IPS-NIHi11 (cell line): ENCODE measurements at regions not wholly inside any gene's neighbourhood (a gene's known extent, or its start where the extent isn't known, plus 50 kb on each side); places are given as distances from the start of the nearest gene placed in this dataset.
A peak's percentile ranks its signal among the peaks of the same experiment; 100 is the strongest.

Experiments used
- DNase-seq: peaks from one replicate; pipeline ENCODE4 v3.0.0; 2012; ENCODE audit warnings: mixed read lengths, low spot score

- DNase-seq: peak; percentile 69
Observed at GRCh38 chr12:19572920-19573558, 133.7 kb downstream of the AEBP2 start.

DNA sequence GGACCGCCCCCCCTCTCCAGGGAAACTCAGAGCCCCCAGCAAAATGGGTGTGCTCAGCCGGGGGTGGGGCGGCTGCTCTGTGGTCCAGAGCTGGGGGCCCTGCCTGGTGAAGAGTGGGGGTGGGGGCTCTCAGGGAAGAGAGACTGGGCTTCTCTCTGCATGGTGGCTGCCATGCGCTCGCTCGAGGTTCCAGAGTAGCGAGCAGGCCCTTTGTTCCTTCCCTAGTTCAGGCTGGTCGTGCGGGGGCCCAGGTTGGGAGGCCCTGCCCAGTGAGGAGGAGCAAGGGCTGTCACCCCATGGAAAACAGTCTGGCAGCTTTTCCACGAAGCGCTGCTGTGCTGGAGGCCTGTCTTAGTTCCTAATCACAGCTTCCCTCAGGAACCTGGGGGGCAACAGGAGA is 134.6 kb downstream of the AEBP2 start:
- DNase-seq: no peak

DNA sequence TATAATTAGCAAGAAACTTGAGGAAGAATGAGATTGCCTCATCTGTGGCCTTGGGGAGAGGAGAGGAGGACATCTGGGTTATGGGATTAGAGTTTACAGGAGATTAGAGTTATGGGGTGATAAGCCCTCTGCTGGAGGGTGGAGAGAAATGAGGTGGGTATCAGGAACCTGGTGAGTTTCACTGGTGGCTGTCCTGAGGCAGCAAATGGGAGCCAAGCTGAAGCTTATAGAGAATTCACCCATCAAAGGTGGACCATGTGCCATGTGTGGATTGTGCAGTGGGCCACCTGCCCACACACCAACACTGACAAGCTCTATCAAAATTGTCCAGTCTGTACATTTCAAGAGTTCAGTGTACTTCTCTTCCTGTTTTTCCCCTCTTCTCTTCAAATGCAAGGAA is 135.3 kb downstream of the AEBP2 start:
- DNase-seq: no peak

DNA sequence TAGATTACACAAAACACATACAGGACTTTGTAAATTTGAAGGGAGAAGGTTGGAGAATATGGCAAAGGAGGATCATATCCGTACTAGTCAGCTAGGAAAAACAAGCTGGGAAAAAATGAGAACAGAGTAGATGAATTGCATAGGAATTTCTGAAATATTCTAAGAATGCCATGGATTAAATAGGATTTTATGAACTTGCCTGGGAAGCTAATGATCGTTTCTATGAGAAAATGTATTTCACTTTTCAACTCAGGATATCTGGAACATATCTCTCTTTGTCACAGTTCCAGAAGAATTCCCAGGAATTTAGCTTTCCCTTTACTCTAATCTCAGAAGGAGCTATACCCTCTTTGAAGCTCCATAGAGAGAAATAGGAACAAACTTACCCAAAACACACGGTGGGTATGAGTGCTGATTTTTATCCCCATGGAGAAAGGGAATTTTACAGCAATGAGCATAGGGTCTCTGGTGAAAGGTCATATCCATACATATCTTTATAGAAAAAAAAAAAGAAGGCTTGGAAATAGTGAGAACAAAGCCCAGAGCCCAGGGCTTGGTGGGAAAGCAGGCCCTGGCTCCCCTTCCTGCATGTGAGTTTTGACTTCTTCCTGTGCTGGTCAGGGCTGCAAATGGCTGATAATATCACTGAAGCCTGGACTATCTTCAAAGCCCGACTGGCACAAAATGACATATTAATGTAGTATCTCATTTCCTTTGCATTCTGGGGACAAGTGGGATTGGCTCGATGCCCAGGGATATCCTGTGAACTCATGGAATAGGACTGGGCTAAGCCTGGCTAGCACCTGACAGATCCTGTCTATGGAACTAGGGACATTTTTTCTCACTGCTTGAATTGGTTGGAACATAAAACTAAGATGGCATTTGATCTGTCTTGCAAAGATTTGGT is 136.3 kb downstream of the AEBP2 start:
- DNase-seq: no peak

GRCh38 chr12:19576506-19577280 is 137.4 kb downstream of the AEBP2 start:
- no peak for DNase-seq

GRCh38 chr12:19577281-19577530 is 137.9 kb downstream of the AEBP2 start:
- no peak for DNase-seq

GRCh38 chr12:19584732-19585131 is 145.4 kb downstream of the AEBP2 start:
- DNase-seq: no peak

DNA sequence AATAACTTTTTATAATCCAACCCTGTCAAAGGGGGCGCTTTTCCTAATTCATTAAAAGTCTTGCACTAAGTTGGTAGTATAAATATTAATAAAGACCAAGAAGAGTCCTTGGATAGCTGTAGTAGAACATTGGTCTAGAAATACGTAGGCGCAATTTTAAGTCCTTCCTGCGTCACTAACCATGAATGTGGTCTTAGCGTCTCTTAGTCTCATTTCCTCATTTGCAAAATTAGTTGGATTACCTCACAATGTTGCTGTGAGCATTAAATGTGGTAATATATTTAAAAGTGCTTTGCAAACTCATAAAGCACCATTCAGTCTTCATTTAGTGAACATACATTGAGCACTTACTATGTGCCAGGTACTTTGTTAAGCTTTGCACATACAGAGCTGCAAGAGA is 149.7 kb downstream of the AEBP2 start:
- DNase-seq: no peak

DNA sequence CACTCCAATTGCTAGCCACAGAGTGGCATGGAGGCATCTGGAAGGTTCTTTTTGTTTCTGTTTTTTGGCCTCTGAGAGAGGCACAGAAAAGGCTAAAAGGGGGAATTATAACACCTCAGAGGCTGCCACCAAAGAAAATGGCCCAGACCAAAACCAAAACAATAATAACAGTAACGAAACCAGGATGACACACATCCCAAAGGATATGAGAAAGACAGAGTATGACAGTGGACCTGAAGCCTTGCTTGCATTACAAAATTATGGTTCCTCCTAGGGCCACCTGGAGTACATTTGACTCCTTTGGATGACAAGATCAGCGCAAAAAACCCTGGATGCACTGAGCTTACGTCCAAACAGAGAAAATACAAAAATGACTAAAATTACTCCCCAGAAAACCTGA is 152.7 kb downstream of the AEBP2 start:
- no peak for DNase-seq

- no peak for DNase-seq
Observed at GRCh38 chr12:19596434-19597166, 157.3 kb downstream of the AEBP2 start.

GRCh38 chr12:19597167-19598026 is 158.1 kb downstream of the AEBP2 start:
- no peak for DNase-seq

- DNase-seq: no peak
Observed at GRCh38 chr12:19605720-19606119, 166.4 kb downstream of the AEBP2 start.

- DNase-seq: no peak
Observed at GRCh38 chr12:19608039-19608438, 168.7 kb downstream of the AEBP2 start.

GRCh38 chr12:19613051-19613535 is 173.8 kb downstream of the AEBP2 start:
- DNase-seq: no peak

DNA sequence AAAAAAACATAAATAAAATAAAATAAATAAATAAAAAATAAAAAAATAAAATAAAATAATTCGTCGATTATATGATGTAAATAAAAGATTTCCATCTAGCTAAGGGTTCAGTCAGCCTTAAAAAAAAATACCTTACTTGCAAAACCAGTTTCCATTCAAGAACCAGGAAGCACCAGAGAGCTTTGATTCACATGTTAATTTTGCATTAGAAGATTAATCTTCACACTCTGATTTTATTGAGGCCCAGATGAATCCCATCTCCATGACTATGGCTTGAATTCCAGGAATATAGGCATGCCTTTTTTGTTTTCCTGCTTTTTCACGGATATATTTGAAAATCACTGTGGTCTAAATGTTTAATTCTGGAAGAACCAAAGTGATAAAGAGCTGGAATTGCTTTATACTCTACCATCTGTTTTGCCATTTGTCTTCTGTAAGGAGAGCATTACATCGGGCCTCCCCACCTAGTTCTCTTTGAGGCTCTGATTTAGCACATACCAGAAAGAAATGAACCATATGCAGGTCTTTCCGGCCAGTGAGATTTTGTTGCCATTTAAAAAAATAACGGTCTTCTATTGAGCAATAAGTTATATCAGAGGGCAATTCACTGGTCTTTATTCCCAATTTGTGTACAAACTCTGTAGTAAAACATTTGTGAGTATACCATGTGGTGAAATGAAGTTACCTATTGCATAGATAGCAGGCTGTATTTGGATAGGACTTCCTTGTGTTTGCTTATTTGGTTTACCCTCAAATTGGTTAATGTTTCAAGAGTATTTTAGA is 175.5 kb downstream of the AEBP2 start:
- DNase-seq: no peak

DNA sequence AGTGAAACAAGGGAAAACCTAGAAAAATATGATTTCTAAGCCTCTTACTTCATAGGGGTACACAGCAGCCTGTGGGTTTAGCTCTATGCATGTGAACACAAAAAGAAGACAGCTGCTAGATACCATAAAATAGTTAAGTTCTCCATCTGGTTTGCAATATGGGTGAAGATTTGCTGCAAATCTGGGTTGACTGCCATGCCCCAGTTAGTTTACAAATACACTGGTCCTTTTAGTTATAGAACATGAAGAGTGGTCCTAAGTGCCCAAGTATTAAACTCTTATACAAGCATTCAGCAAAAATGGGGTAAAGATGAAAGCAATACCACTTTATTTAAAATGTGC is 176.1 kb downstream of the AEBP2 start:
- DNase-seq: no peak

- DNase-seq: no peak
Observed at GRCh38 chr12:19616781-19617180, 177.5 kb downstream of the AEBP2 start.

- DNase-seq: no peak
Observed at GRCh38 chr12:19620222-19620621, 180.9 kb downstream of the AEBP2 start.

DNA sequence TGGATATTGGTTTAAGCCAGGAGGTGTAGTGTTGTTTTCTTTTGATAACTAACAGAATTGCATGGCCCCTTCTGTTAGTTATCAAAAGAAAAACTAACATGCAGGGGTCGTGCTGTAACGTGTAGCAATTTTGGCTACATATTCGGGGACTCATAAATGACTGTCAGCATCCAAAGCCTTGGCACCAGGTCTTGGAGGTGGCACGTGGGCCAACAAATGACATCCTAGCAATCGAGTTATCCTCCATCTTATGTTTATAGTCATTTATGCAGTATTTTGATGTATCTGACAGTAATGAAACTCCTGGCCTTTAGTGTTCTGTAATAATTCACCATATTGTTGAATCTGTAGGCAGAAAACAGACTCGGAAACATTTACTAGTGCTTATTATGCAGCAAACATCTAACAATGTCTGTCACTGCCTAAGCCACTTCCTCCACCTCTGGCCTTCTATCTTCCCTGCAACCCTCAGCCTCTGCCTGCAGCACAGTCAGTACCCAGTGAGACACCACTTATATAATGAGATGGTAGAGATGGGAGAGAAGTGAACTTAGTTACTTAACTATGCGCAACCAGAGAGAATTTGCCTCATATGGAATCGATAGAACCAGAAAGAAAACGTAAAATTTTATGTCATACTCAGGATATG is 184.6 kb downstream of the AEBP2 start:
- DNase-seq: no peak

DNA sequence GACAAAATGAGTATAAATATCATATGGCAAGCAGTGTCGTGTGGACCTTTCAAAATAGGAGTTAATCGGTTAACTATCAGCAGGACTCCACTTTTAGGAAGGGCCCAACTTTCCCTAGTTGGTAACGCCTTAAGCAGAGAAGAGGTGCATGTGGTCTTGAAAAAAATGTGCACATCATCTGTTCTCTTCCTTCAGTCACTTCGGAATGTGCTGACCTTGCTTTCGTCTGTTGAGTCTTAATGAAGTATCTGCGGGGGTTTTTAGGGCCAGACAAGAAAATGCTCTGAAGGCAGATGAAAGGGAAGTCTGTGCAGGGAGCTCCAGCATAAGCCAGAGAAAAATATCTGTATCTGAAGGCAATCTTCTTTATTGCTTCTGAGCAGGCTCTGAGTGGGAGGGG is 185.2 kb downstream of the AEBP2 start:
- no peak for DNase-seq
